Testis (tissue), 2 donors: ENCODE measurements at regions not wholly inside any gene's neighbourhood (a gene's known extent, or its start where the extent isn't known, plus 50 kb on each side); places are given as distances from the start of the nearest gene placed in this dataset.

ENCODE experiments used
- POLR2A ChIP-seq: fragments of 450-650 bp; IDR thresholded peaks from one replicate; pipeline ENCODE4 v1.6.1; 2017; ENCODE audit warnings: antibody characterized with exemption, mild to moderate bottlenecking, moderate library complexity
- TF ChIP-seq, protein P1 (sequence below), 3 experiments: fragments of 450-650 bp in 2 of 3; fragments of 200-600 bp in 1 of 3; sonication (generic) in 1 of 3; IDR thresholded peaks; one replicate each; pipeline ENCODE4 v1.5.1; 2016 to 2019; ENCODE audit warnings: antibody characterized with exemption in 3 of 3, mild to moderate bottlenecking in 2 of 3, moderate library complexity in 1 of 3

GRCh38 chr9:22919423-22919822, 472.8 kb downstream of the DMRTA1 start:
- TF ChIP-seq, protein P1, sequence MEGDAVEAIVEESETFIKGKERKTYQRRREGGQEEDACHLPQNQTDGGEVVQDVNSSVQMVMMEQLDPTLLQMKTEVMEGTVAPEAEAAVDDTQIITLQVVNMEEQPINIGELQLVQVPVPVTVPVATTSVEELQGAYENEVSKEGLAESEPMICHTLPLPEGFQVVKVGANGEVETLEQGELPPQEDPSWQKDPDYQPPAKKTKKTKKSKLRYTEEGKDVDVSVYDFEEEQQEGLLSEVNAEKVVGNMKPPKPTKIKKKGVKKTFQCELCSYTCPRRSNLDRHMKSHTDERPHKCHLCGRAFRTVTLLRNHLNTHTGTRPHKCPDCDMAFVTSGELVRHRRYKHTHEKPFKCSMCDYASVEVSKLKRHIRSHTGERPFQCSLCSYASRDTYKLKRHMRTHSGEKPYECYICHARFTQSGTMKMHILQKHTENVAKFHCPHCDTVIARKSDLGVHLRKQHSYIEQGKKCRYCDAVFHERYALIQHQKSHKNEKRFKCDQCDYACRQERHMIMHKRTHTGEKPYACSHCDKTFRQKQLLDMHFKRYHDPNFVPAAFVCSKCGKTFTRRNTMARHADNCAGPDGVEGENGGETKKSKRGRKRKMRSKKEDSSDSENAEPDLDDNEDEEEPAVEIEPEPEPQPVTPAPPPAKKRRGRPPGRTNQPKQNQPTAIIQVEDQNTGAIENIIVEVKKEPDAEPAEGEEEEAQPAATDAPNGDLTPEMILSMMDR (IDR thresholded peaks at IDR 0.05): no peak
- TF ChIP-seq POLR2A: no peak
